Limb (tissue), 2 donors: ENCODE measurements at regions not wholly inside any gene's neighbourhood (a gene's known extent, or its start where the extent isn't known, plus 50 kb on each side); places are given as distances from the start of the nearest gene placed in this dataset.
"Not testable (repeated sequence)": the region's sequence is repeated elsewhere in the genome, so short reads cannot be mapped to it uniquely, and the experiment has no call there.

ENCODE experiments used
- DNase-seq, 2 donors: peaks; one replicate each; pipeline ENCODE4 v3.0.0-alpha.2; 2016; ENCODE audit errors: extremely low spot score in 2 of 2

GRCh38 chr10:70987396-70988130 is 99.2 kb upstream of the PCBD1 start:
- DNase-seq: no peak

GRCh38 chr10:70990156-70990555 is 101.8 kb upstream of the PCBD1 start:
- not testable (repeated sequence) for DNase-seq

DNA sequence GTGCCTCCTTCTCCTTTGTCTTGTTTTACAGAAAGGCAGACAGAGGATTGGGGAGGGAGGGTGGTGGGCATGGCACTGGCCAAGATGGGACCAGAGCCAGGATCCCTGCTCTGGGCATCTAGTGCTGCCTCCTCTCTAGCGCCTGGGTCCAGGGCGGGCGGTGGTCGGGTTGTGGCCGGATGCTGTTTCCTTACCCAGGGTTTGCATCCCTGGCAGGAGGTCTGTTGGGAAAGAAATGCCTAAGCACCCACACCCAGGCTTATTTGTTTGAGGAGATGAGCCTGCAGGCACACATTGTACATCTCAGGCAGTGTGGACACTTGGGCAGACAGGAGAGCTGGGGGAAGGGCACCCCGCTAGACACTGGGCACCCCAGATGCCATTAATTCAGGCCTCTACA is 102.3 kb upstream of the PCBD1 start:
- no peak for DNase-seq

DNA sequence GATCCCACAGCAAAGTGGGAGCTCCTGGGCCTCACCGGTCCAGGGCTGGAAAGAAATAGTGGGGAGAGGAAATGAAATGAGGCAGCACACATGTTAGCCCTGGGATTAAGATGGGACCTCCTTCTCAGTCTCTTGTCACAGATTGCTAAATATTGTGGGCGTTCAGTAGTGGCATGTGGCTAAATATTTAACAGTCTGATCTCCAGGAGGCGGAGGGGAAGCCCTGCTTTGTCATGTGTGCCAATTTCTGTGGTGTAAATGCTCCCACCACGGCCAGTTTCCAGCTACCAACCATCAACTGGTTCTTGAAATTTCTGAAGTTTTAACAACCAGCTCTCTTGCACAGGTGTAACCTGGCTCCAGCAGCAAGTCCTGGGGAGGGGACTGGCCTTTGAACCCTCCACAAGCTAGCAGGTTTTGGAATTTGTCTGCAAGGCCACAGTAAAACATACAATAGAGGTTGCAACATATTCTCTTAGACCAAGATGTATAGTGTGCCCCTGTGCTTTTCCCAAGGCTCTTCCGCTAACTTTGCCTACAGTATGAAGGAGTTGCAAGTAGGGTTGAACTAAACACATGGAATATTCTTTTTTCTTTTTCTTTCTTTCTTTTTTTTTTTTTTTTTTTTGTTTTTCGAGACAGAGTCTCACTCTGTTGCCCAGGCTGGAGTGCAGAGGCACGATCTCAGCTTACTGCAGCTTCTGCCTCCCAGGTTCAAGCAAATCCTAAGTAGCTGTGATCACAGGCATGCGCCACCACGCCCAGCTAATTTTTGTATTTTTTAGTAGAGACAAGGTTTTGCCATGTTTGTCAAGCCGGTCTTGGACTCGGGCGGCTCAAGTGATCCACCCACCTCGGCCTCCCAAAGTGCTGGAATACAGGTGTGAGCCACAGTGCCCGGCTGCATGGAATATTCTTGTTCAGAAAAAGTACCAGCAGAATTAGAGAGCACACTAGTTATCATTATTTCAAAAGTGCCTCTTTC is 103.1 kb upstream of the PCBD1 start:
- no peak for DNase-seq

DNA sequence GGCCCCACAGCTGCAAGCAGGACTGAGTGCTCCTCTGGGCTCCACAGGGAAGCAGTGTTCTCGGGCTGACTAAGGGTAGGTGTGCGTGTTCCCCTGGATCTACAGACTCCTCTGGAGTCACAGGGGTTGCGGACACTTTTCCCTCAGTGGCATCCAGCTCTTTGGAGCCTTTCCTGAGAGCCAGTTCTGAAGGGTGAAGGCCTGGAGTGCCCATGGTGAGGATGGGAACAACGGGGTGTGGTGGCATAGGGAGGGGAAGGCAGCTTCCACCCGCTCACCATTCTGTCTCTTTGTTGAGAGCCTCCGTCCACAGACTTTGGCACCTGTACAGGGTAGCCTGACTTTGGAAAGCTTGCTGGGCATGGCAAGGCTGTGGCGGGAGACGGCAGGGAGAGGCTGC is 104.1 kb upstream of the PCBD1 start:
- no peak for DNase-seq

DNA sequence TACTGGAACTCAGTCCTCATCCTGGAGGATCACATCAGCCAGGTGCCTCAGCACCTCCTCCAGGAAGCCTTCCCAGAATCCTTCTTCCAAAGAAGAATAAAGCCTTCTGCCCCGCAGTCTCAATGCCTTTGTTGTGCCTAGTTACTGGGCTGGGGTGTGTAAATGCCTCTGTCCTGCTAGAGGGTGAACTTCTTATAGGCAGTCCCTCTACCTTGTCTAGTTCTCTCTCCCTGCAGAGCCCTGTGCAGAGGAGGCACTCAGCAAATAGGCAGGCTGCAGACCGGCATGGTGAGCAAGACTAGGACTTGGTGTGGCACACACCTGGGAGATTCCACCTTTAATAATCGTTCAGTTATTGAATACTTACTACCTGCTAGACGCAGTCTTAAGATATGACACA is 104.7 kb upstream of the PCBD1 start:
- no peak for DNase-seq

DNA sequence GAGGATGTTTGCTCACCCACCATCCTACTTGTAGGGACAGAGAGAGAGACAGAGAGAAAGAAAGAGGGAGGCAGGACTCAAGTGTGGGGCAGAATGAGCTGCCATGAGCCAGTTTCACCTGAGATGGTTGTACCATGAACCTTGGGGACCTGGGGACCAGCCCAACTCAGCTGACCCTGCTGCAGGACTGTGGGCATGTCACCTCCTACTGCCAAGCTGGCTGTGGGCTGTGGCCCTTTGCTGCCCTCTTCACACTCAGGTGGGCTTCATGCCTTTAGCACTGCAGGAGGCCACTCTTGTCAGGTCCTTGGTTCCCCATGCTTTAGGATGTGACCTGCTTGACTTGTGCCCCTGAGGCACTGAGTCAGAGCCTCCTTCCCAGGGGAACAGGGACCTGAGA is 108.2 kb upstream of the PCBD1 start:
- DNase-seq: no peak

GRCh38 chr10:70997236-70997635 is 108.9 kb upstream of the PCBD1 start:
- no peak for DNase-seq

- no peak for DNase-seq
Observed at GRCh38 chr10:70998086-70998485, 109.7 kb upstream of the PCBD1 start.

GRCh38 chr10:71001470-71001869 is 113.1 kb upstream of the PCBD1 start:
- DNase-seq: no peak

DNA sequence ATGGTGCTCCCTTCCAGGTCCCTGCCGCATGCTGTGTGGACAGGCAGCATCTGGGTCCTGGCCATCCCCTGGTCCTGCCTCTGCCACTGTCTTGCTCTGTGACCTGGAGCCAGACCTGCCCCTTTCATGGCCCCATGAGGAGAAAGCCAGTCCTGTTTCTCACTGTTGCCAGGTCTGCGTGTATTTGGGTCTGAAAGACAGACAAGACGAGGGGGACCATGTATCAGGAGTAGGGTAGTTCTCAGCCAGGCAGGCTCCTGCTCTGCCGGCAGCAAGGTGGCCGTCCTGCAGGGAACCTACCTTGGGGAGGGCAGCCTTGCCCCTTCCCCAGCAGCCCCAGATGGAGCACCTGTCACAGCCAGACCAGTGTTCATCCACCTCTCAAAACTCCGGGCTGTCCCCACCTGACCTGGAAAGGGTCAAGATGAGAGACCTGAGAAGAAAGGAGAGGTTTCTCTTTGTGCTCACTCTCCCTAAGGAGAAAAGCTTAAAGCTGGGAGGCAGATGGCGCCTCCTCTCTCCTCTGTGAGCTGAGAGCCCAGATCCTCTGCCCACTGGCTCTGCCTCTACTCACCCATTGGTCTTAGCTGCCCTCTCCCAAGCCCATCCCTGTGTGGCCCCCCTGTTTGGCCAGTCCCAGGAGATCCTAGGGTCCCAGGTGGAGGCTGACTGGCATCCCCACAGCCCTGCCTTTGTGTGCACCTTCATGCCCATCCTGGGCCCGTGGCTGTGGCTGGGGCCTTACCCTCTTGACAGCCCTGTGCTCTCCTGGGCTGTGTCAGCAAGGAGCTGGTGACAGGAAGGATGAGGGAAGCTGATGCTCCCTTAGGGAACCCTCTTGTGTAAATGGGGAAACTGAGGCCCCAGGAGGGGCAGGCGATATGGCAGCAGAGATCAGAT is 116.1 kb upstream of the PCBD1 start:
- no peak for DNase-seq

- DNase-seq: no peak
Observed at GRCh38 chr10:71005337-71006305, 117.3 kb upstream of the PCBD1 start.

DNA sequence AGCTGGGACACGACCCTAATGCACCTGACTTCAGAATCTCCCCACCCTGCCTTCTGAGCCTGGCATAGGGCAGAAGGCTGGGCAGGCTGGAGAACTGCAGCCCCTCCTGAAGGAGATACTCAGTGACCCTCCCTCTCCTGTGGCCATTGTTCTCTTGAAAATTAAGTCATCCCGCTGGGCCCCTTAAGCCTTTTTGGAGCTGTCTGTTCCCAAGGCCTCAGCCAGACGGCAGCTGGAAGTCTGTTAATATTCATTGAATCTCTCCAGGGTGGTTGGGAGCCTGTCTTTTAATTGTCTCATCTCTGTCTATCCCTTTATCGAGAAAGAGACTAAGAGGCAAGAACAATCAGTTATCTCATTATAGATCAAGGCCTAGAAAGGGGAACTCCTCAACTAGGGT is 118.1 kb upstream of the PCBD1 start:
- DNase-seq: no peak

GRCh38 chr10:71007516-71007915 is 119.2 kb upstream of the PCBD1 start:
- no peak for DNase-seq

GRCh38 chr10:71008150-71008549 is 119.8 kb upstream of the PCBD1 start:
- no peak for DNase-seq

DNA sequence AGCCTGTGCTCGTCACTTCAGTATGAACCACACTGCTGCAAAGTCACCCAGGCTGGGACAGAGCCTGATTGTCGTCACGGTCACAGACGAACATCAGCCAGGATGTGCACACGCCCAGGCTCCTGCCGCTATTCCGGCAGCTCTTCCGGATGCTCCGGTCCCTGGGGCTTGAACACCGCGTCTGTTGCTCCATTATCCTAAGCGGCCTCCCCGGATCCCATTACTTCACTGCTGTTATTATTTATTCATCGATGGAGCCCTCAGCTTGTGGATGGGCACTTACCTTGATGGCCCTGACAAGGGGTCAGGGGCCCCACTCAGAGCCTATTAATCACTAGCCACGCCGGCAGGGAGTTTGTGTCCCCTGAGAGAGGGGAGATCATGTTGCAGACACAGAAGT is 120.8 kb upstream of the PCBD1 start:
- no peak for DNase-seq

- DNase-seq: no peak
Observed at GRCh38 chr10:71010730-71011129, 122.4 kb upstream of the PCBD1 start.

DNA sequence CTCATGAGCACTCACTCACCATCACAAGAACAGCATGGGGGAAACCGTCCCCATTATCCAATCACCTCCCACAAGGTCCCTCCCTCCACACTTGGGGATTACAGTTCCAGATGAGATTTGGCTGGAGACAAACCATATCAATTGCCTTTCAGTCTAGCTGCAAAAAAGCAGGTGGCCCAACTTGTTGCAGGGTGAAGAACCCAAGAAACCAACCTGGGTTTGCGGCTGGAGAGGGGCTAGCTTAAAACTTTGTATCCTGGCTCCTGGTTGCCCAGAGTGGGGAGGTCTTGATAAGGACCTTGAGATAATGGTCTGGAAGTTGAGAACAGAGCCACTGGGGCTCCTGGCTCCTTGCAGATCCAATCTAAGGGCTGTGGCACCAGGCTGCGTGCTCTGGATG is 122.8 kb upstream of the PCBD1 start:
- DNase-seq: no peak

DNA sequence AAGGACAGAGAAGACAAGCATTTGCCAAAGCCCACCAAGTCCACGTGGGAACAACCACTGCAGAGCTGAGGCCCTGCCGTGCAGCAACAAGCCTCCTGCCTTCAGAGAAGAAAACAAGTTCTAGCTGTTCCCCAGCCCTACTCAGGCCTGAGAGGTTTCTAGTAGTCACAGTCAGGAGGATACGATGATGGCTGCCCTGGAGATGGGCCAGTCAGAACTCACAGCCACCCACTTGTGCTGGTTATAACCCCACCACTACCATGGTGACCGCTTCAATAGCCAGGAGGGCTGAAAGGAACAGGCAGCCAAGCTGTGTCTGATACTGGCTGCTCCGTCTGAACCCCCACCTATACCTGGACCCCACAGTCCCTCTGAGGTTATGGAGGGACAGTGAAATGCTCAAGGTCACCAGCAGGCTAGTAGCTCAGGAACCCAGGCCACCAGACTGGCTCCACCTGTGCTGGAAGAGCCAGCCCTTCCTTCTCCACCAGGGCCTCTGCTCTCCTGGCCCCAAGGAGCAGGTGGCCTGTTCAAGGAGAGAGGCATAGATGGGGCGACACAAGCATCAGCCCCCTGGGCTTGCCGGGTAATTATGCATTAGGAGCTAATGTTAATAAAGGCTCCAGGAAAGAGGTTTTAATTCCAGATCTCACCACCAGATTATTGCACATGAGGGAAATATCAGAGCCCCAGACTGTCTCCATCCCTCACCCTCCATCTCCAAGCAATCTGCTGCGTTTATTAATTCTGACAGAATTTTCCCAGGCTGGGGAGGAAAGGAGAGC is 125.8 kb upstream of the PCBD1 start:
- no peak for DNase-seq

DNA sequence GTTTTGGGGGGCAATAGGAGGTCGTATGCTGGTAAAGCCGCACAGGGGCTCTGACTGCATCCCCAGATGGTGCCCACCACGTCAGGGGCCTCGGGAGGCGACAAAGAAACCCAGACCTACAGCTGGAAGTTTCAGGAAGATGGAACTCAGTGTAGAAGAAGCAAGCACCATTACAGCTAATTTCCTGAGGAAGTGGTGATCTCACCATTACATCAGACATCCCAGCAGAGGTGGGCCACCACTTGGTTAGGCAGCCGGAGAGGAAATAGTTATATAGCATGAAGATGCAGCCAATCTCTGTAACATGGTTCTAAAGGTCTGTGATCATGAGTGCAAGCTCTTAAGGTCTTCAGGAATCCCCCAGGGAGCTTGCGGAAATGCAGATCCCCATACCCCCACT is 127.3 kb upstream of the PCBD1 start:
- no peak for DNase-seq
